SJCRH30 (cell line): ENCODE measurements at regions not wholly inside any gene's neighbourhood (a gene's known extent, or its start where the extent isn't known, plus 50 kb on each side); places are given as distances from the start of the nearest gene placed in this dataset.

Experiments used
- DNase-seq, 2 experiments: peaks; one replicate each; pipeline ENCODE4 v3.0.0-alpha.2; 2015 to 2020
- H3K27ac ChIP-seq: fragments of 250-450 bp; sonication (Bioruptor Pico); 2 replicates; pipeline ENCODE4 v1.5.1; 2020; ENCODE audit warnings: mild to moderate bottlenecking, moderate library complexity
- H3K27me3 ChIP-seq: fragments of 250-450 bp; sonication (Bioruptor Pico); 2 replicates; pipeline ENCODE4 v1.5.1; 2020; ENCODE audit warnings: mild to moderate bottlenecking, moderate library complexity
- H3K36me3 ChIP-seq: fragments of 250-450 bp; sonication (Bioruptor Pico); 2 replicates; pipeline ENCODE4 v1.5.1; 2020; ENCODE audit warnings: mild to moderate bottlenecking, moderate library complexity
- H3K4me1 ChIP-seq: fragments of 250-450 bp; sonication (Bioruptor Pico); 2 replicates; pipeline ENCODE4 v1.5.1; 2020; ENCODE audit warnings: mild to moderate bottlenecking, moderate library complexity
- H3K4me3 ChIP-seq: fragments of 250-450 bp; sonication (Bioruptor Pico); 2 replicates; pipeline ENCODE4 v1.5.1; 2020; ENCODE audit warnings: mild to moderate bottlenecking, moderate library complexity
- H3K9me3 ChIP-seq: fragments of 250-450 bp; sonication (Bioruptor Pico); replicated peaks from 2 replicates; pipeline ENCODE4 v1.5.1; 2020; ENCODE audit warnings: mild to moderate bottlenecking, moderate library complexity

DNA sequence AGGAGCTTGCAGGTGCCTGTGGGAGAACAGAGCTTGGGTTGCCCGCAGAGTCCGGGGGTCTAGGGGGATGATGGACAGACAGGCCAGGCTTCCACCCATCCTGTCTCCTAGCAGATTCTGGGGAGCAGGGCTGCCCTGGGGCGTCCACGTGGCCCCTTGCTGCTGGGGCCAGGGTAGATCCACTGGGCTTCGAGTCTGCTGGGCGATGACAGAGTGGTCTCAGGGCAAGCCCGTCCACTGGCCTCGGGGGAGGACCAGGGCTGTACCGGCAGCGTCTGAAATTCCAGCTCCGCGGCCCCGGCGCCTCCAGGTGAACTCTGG, 124.2 kb upstream of the IRX4 start:
- Histone ChIP-seq H3K27ac (no peak overlapping the region), H3K4me1 (no peaks in the 10 kb centered on the region), H3K27me3 (no peaks in the 10 kb centered on the region), H3K4me3 (no peak overlapping the region), H3K9me3 (no peaks in the 10 kb centered on the region), H3K36me3 (no peaks in the 10 kb centered on the region)
- no peak for DNase-seq

DNA sequence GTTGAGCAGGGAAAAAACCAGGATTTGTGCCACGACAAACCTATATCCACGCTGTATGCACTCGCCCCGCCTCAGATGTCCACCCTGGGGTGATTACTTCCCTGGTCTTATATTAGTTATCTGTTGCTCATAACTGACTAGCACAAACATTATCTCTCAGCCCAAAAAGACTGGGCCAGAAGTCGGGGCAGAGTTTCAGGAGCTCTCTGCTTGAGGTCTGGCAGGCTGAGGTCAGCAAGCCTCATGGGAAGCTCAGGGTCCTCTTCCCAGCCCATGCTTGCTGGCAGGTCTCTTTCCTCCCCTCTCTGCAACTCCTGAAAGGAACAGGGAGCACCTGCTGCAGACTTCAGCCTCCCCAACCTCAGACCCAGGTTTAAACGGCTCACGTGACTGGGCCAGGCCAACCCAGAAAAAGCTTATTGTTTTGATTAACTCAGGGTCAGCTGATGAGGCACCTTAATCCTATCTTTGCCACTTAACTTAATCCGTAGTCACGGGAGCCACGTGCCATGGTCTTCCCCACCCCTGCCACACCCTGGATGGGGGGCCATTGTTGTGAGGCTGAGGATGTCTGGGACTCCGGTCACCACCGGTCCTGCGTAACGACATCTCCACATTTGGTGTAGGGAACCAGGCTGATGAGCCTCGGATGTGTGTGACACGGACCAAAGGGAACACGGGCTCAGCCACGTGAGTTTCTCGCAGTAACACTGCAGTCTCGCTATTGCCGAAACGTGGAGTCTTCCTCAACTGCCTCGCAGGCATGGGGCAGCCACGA, 123.7 kb upstream of the IRX4 start:
- no peak overlapping the region for H3K27ac ChIP-seq
- DNase-seq: no peak
- no peaks in the 10 kb centered on the region for H3K9me3 ChIP-seq
- no peaks in the 10 kb centered on the region for H3K27me3 ChIP-seq
- no peaks in the 10 kb centered on the region for H3K36me3 ChIP-seq
- no peak overlapping the region for H3K4me3 ChIP-seq
- no peaks in the 10 kb centered on the region for H3K4me1 ChIP-seq

DNA sequence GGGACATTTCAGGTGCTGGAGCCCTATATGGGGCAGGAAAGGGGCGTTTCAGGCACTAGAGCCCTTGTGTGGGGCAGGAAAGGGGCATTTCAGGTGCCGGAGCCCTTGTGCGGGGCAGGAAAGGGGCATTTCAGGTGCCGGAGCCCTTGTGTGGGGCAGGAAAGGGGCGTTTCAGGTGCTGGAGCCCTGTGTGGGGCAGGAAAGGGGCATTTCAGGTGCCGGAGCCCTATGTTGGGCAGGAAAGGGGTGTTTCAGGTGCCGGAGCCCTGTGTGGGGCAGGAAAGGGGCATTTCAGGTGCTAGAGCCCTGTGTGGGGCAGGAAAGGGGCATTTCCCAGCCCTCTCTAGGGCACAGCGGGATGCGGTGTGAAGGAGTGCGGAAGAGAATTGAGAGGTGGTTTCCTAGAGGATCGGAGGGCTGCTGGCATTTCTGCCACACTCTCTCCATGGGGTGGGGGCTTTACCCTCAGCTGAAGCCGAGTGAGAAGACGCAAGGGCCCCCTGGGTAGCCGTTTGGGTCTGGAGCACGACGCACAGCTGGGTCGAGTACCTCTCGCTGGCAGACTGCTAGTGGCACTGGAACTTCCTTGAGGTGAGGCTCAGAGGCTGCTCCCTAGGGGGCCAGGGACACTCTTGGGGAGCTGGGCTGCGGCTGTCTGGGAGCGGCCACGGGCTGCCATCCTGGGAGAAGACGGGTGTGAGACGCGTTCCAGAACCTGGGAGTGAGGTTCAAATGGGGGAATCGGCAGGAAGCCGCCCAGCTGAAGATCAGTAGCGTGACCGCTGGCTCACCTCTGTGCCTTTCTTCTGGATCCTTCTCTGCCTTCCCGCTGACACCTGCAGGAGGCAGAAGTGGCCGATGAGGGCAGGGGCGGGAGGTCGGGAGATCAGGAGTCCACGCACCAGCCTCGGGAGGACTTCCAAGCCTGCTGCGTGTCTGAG, 122.6 kb upstream of the IRX4 start:
- Histone ChIP-seq H3K27me3 (no peaks in the 10 kb centered on the region), H3K27ac (no peak overlapping the region)
- DNase-seq: no peak

DNA sequence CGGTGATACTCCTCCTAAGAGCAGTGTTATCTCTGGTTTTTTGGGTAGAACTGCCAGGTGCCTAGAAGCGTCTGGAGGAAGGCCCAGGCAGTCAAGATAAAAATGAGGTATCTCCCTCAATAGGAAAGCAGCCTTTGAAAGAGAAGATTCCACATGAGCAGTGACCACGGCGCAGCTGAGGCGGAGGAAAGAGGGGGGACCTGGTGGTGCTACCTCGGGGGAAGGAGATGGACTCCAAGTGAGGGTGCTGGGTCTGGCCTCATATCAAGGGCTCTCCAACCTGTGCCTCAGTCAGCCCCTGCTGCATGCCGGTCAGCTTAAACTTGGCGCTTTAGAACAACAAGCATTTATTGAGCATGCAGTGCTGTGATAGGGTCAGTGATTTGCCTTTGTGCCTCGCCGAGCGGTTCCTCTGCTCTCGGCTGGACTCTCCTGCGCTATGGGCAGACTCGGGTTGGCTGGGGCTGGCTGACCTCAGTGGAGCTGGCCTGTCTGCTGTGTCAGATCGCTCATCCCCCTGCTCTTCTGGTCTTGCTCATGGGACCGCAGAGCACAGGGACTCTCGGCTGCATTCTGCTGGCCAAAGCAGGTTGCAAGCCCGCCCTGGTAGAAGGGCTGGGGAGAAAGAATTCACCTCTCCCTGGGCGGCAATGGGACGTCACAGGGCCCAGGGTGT, 121.1 kb upstream of the IRX4 start:
- Histone ChIP-seq H3K27me3 (no peaks in the 10 kb centered on the region), H3K27ac (no peak overlapping the region), H3K4me3 (no peak overlapping the region), H3K36me3 (no peaks in the 10 kb centered on the region), H3K4me1 (no peaks in the 10 kb centered on the region), H3K9me3 (no peaks in the 10 kb centered on the region)
- DNase-seq: no peak

More for the DNA sequence above, 122.6 kb upstream of the IRX4 start:
- Histone ChIP-seq H3K4me1 (no peaks in the 10 kb centered on the region), H3K9me3 (no peaks in the 10 kb centered on the region), H3K36me3 (no peaks in the 10 kb centered on the region), H3K4me3 (no peak overlapping the region)

DNA sequence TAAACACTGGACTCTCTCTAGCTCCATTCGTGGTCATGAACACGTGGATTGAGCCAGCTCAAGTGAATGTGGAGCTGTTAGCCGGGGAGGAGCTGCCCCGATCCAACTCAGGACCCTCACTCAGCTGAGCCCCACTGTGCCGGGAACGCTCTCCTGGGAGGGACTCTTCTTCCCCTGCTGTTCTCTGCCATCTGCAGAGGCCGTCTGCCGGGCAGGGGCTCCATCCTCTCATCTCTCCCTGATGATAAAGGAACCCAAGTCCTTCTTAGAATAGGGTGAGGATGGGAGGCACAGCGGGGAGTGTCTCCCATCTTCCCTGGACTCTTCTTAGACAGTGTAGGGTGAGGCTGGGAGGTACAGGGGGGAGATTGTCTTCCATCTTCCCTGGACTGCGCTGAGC, 120.5 kb upstream of the IRX4 start:
- H3K36me3 ChIP-seq: no peaks in the 10 kb centered on the region
- DNase-seq: no peak
- H3K4me3 ChIP-seq: no peak overlapping the region
- H3K9me3 ChIP-seq: no peaks in the 10 kb centered on the region
- no peak overlapping the region for H3K27ac ChIP-seq
- no peaks in the 10 kb centered on the region for H3K27me3 ChIP-seq
- no peaks in the 10 kb centered on the region for H3K4me1 ChIP-seq

DNA sequence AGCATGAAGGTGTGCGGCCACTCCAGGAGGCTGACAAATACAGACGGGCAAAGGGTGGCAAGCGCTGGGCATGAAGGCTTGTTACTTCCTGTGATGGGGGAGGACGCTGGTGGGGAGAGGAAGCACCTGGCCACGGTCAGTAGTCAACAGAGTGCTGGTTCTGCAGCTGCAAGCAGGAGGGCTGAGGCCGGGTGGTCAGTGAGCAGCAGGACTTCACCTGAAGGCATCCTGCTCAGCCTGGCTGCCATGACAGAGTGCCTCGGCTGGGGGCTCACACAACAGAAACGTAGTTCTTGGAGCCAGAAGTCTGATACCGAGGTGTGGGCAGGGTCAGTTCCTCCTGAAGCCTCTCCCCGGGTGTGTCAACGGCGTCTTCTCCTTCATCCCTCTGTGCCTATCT, 118.6 kb upstream of the IRX4 start:
- Histone ChIP-seq H3K4me3 (no peak overlapping the region), H3K4me1 (no peaks in the 10 kb centered on the region), H3K9me3 (no peaks in the 10 kb centered on the region), H3K27ac (no peak overlapping the region), H3K27me3 (no peaks in the 10 kb centered on the region), H3K36me3 (no peaks in the 10 kb centered on the region)
- no peak for DNase-seq

DNA sequence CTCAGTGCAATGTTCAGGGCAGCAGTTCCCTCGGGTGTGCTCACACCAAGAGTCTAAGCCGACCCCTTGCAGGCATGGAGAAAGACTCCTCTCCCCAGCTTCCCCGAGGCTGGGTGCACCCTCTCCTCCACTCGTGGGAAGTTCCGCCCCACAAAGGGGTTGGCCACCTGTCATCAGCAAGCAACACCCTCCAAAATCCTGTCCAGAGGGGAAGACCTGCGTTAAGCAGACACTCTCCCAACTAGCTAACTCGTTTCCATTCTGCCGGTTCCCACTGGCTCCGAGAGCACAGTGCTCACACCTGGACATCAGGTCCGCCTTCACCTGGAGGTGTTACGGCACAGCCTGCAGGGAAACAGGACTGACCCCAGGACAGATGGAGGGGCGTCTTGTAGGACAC, 117.9 kb upstream of the IRX4 start:
- no peak overlapping the region for H3K27ac ChIP-seq

DNA sequence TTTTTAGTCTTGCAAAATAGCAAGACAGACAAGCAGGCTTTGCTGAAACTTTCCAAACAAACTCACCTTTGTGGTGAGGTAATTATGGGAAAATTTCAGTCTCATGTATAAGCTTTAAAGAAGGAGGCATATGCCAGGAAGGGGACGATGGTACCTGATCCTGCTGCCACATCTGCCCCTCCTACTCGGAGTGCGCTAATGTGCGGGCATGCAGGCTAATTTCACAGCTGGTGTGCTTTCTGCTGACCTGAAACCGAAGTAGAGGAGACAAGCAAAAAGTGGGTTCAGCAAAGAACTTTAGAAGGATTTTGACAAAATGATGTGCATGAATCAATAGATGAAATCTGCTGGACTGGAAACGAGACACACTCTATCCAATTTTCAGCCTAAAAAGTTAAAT, 117.1 kb upstream of the IRX4 start:
- no peaks in the 10 kb centered on the region for H3K27me3 ChIP-seq
- no peak overlapping the region for H3K4me3 ChIP-seq
- no peaks in the 10 kb centered on the region for H3K4me1 ChIP-seq
- no peak overlapping the region for H3K27ac ChIP-seq
- H3K36me3 ChIP-seq: no peaks in the 10 kb centered on the region
- DNase-seq: no peak
- no peaks in the 10 kb centered on the region for H3K9me3 ChIP-seq

More for the DNA sequence above, 117.9 kb upstream of the IRX4 start:
- Histone ChIP-seq H3K4me3 (no peak overlapping the region), H3K27me3 (no peaks in the 10 kb centered on the region), H3K36me3 (no peaks in the 10 kb centered on the region), H3K9me3 (no peaks in the 10 kb centered on the region), H3K4me1 (no peaks in the 10 kb centered on the region)
- no peak for DNase-seq

DNA sequence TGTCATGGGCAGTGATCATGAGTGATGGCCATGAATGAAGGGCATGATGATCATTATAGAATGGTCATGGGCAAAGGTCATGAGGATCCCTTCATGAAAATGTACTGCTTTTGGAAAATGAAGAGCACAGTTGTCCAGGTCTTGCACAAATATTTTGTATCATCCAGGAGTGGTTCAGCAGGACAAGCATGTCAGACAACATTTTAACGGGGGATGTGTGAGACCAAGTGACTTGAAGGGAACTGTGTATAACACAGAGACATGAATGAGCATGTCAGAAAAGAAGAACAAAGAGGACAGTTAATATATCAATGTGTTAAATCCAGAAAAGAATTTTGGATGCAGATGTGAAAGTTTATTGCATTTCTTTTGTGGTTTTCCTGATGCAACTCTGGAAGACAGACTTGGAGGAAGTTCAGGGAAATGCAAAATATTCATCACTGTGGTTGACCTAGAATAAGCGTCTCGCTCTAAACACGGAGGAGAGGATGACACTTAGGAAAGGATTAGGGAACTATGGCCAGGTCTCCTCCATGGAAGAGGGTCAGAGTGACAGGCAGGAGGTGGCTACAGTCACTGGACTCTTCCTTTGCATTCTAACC, 116.1 kb upstream of the IRX4 start:
- no peak for DNase-seq
- H3K4me3 ChIP-seq: no peak overlapping the region

DNA sequence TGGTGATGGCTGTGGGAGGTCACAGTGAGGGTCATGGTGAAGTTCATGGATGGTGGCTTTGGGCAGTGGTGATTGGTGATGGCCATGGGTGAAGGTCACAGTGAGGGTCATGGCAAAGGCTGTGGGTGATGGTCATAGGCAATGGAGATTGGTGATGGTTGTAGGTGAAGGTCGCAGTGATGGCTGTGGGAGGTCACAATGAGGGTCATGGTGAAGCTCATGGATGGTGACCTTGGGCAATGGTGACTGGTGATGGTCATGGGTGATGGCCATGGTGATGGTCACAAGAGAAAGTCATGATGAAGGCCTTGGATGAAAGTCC, 115.6 kb upstream of the IRX4 start:
- no peaks in the 10 kb centered on the region for H3K27me3 ChIP-seq
- no peaks in the 10 kb centered on the region for H3K9me3 ChIP-seq
- DNase-seq: no peak
- no peaks in the 10 kb centered on the region for H3K4me1 ChIP-seq
- no peak overlapping the region for H3K27ac ChIP-seq
- H3K4me3 ChIP-seq: no peak overlapping the region
- H3K36me3 ChIP-seq: no peaks in the 10 kb centered on the region

More for the DNA sequence above, 116.1 kb upstream of the IRX4 start:
- no peaks in the 10 kb centered on the region for H3K27me3 ChIP-seq
- no peaks in the 10 kb centered on the region for H3K36me3 ChIP-seq
- no peaks in the 10 kb centered on the region for H3K4me1 ChIP-seq
- no peak overlapping the region for H3K27ac ChIP-seq
- no peaks in the 10 kb centered on the region for H3K9me3 ChIP-seq

DNA sequence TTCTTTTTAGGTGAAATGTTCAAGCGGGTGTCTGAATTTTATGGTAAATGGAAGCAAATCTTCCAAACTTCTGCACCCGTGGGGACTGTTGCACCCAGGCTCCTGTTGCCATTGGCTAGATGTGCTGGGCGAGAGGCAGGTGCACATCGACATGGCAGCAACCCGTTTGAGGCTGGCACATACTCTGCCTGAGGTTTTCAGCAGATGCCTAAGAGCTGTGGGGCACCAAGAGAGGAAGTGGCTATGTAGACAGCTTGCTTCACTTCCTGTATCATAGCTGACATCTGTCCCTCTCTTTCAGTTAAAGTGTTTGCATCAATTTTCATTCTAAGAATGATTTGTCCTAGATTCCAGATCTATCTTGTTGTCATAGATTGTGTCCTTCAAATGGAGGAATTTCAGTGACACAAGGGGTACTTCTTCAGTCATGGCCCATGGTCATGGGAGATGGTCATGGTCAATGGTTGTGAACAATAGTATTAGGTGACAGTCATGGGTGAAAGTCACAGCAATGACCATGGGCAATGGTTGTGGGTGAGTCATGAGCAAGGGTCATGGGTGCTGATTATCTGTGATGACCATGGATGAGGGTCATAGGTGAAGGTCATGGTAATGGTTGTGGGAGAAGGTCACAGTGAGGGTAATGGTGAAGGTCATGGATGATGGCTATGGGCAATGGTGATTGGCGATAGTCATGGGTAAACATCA, 115.1 kb upstream of the IRX4 start:
- Histone ChIP-seq H3K4me3 (no peak overlapping the region), H3K4me1 (no peaks in the 10 kb centered on the region), H3K27me3 (no peaks in the 10 kb centered on the region), H3K36me3 (no peaks in the 10 kb centered on the region), H3K27ac (no peak overlapping the region), H3K9me3 (no peaks in the 10 kb centered on the region)
- DNase-seq: no peak

DNA sequence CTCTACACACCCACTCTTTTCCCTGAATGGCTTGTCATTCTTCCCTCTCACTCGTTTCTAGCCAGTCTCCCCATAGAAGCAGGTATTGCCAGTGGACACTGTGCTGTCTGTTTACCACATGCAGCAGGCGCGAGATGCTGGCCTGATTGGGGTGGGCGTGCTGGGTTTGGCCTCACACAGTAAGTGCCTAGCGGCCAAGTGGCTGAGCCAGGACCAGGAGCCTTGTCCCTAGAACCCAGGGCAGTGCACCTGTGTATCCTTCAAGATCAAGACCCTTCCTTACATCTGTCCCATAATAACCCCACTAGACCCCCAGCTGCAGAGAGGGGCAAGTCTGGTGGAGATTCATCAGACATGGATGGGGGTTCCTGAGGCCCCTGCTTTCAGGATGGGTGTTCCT, 112.8 kb upstream of the IRX4 start:
- Histone ChIP-seq H3K4me3 (no peak overlapping the region), H3K27ac (no peak overlapping the region), H3K36me3 (no peaks in the 10 kb centered on the region), H3K9me3 (no peaks in the 10 kb centered on the region), H3K27me3 (no peaks in the 10 kb centered on the region), H3K4me1 (no peaks in the 10 kb centered on the region)
- DNase-seq: no peak

DNA sequence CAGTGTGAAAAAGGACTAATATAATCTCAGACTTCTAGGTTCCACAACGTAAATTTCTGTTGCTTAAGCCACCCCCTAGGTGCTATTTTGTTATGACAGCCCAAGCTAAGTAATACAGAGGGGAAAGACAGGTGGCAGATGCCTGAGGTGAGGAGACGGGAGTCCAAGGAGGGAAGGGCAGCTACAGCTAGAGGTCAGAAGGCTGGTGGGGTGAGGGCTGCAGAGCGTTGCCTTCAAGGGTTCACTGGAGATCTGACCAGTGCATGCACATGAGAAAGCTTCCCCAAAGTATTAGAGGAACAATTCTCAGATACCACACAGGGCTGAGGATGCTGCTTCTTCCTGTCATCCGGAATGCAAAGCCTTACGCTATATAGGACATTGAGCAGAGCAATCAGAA, 104.7 kb upstream of the IRX4 start:
- H3K9me3 ChIP-seq: no peaks in the 10 kb centered on the region
- H3K36me3 ChIP-seq: no peaks in the 10 kb centered on the region
- DNase-seq: no peak
- no peak overlapping the region for H3K27ac ChIP-seq
- H3K27me3 ChIP-seq: no peaks in the 10 kb centered on the region
- H3K4me3 ChIP-seq: no peak overlapping the region
- no peaks in the 10 kb centered on the region for H3K4me1 ChIP-seq

DNA sequence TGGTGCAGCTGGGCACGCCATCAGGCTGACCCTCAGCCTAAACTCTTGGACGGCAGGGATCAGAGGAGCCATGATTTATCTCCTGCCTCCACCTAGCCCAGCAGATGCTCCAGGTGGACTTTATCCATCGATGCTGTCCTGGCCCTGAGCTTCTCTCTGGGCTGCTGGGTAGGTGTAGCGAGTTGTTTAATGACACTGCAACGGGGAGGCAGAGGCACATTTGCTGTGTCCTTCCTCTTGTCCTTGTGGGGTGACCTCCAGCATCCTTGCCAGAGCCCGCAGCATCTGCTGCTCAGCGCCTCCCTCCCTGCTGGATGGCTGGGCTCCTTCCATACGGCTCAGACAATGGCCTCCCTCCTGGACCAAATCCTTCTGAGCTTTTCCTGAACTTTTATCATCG, 103.1 kb upstream of the IRX4 start:
- no peaks in the 10 kb centered on the region for H3K9me3 ChIP-seq
- H3K27ac ChIP-seq: no peak overlapping the region
- H3K36me3 ChIP-seq: no peaks in the 10 kb centered on the region
- no peak overlapping the region for H3K4me3 ChIP-seq
- DNase-seq: no peak
- H3K27me3 ChIP-seq: no peaks in the 10 kb centered on the region
- no peaks in the 10 kb centered on the region for H3K4me1 ChIP-seq
